Heart left ventricle (tissue), 16 donors: ENCODE measurements at regions not wholly inside any gene's neighbourhood (a gene's known extent, or its start where the extent isn't known, plus 50 kb on each side); places are given as distances from the start of the nearest gene placed in this dataset.

Source experiments
- ATAC-seq, 4 donors: fragments of 200-7000 bp; cut with Tn5 transposase; one replicate each; pipeline ENCODE4 v1.9.1; 2020 to 2022; ENCODE audit warnings: moderate library complexity in 4 of 4, mild to moderate bottlenecking in 3 of 4, moderate number of reproducible peaks in 1 of 4
- DNase-seq, 5 donors: peaks; one replicate each; pipeline ENCODE4 v3.0.0-alpha.2; 2020
- H3K27ac ChIP-seq, 12 donors: fragments of 200-600 bp; sonication (generic) in 4 of 12; one replicate each; pipeline versions ENCODE4 v1.5.0 to v1.8.0; 2016 to 2022; ENCODE audit warnings: mild to moderate bottlenecking in 2 of 12
- H3K27me3 ChIP-seq, 9 donors: fragments of 200-600 bp; sonication (generic) in 2 of 9; one replicate each; pipeline versions ENCODE4 v1.5.1 to v1.8.0; 2016 to 2022; ENCODE audit warnings: mild to moderate bottlenecking in 3 of 9
- H3K36me3 ChIP-seq, 9 donors: fragments of 200-600 bp; sonication (generic) in 2 of 9; one replicate each; pipeline versions ENCODE4 v1.5.0 to v1.8.0; 2018 to 2022; ENCODE audit warnings: mild to moderate bottlenecking in 2 of 9
- H3K4me1 ChIP-seq, 12 donors: fragments of 200-600 bp; sonication (generic) in 4 of 12; one replicate each; pipeline versions ENCODE4 v1.5.0 to v1.8.0; 2016 to 2022; ENCODE audit warnings: mild to moderate bottlenecking in 3 of 12
- H3K4me3 ChIP-seq, 12 donors: fragments of 200-600 bp; sonication (generic) in 4 of 12; one replicate each; pipeline versions ENCODE4 v1.5.0 to v1.8.0; 2017 to 2022; ENCODE audit warnings: mild to moderate bottlenecking in 9 of 12, moderate library complexity in 4 of 12
- H3K9me3 ChIP-seq, 12 donors: fragments of 200-600 bp; sonication (generic) in 4 of 12; one replicate each; pipeline versions ENCODE4 v1.5.0 to v1.8.0; 2016 to 2022; ENCODE audit warnings: mild to moderate bottlenecking in 1 of 12
- CTCF ChIP-seq, 12 donors: fragments of 200-600 bp; sonication (generic) in 4 of 12; IDR thresholded peaks; one replicate each; pipeline versions ENCODE4 v1.5.0 to v1.8.0; 2018 to 2022; ENCODE audit warnings: antibody characterized with exemption in 12 of 12, mild to moderate bottlenecking in 5 of 12
- POLR2A ChIP-seq, 2 donors: fragments of 450-650 bp; IDR thresholded peaks; one replicate each; pipeline ENCODE4 v1.6.1; 2017; ENCODE audit warnings: antibody characterized with exemption in 2 of 2, mild to moderate bottlenecking in 2 of 2, moderate library complexity in 2 of 2
- WGBS, 4 donors: extraction: QIAGEN DNeasy Blood & Tissue Kit in 2 of 4; methylation state at CpG; one replicate each; pipeline versions ENCODE4 v1.1.5 to v1.1.7; 2013 to 2018; 5-methylcytosine and 5-hydroxymethylcytosine counted together
- intact Hi-C, 10 donors: fragments of 100-400 bp; cut with DNase I; formaldehyde crosslinking; loops; one replicate each; pipeline versions ENCODE4 v1.11.1 to v1.14.2; 2022
- donor health status: ischemic (EF 13 %, LVEDD 7.1; RV severe dilation, severe dysfunction).
- donor health status: healthy with polysubstance abuse.
- donor health status: DM: no; HTN: yes; CAD: no.
- donor health status: DM: no; HTN: no; CAD: no.
- donor health status: ischemic (EF 25% LVEDD 6.9; RV normal size, moderate dysfunction).
- donor health status: ischemic (EF 25% LVEDD 5.7; RV mildly dilated, moderate dysfunction).
- donor health status: healthy.
- donor health status: DM: yes; HTN: yes; CAD: no.
- donor health status: ischemic (EF 35%, LVEDD 5.7; RV mildly dilated, moderate dysfunction).
- donor health status: nonischemic (EF 11% LVEDD 7.7; RV severe dilation, severe dysfunction).
- donor health status: DM: yes; HTN: yes; CAD: no.
- donor health status: PGD.
- donor health status: ischemic (EF 29% LVEDD 5.4; RV normal size, mild dysfunction).
- donor health status: nonischemic (EF 23%, LVEDD 6.1; RV moderate dilation, normal function).

- Histone ChIP-seq H3K27me3 (no peaks in the 10 kb centered on the region), H3K4me1 (no peaks in the 10 kb centered on the region), H3K27ac (no peak overlapping the region), H3K36me3 (no peaks in the 10 kb centered on the region), H3K9me3 (no peaks in the 10 kb centered on the region), H3K4me3 (no peak overlapping the region)
- TF ChIP-seq POLR2A (IDR thresholded peaks at IDR 0.05), result no peak
- no peak for TF ChIP-seq CTCF (IDR thresholded peaks at IDR 0.05)
- ATAC-seq (no peak), DNase-seq (no peak)
- 67 to 78% (median 75%) methylated on average over 3 of the region's 3 CpGs for WGBS, 4 donors
- intact Hi-C loops, result loop anchor here in 2 of 10 donors (10.0 kb wide), 2 partner anchors 75 to 85 kb away; no protein-coding TSS in a partner anchor
Observed at GRCh38 chr7:54249686-54250085, 292.5 kb upstream of the VSTM2A start.

GRCh38 chr7:54252256-54253035 is 289.7 kb upstream of the VSTM2A start:
- WGBS, 4 donors, result 63 to 77% (median 71%) methylated on average over 7 of the region's 7 CpGs
- ATAC-seq (no peak), DNase-seq (no peak)
- no peak overlapping the region for H3K27ac ChIP-seq
- no peaks in the 10 kb centered on the region for H3K27me3 ChIP-seq
- no peak overlapping the region for H3K4me3 ChIP-seq
- TF ChIP-seq CTCF (IDR thresholded peaks at IDR 0.05) (no peak), POLR2A (IDR thresholded peaks at IDR 0.05) (no peak)
- H3K36me3 ChIP-seq, result no peaks in the 10 kb centered on the region
- peaks cover 0 to 4% (median 0%) of the 10 kb centered on the region in 12 donors for H3K9me3 ChIP-seq
- H3K4me1 ChIP-seq, result no peaks in the 10 kb centered on the region
- intact Hi-C loops, result no loop called here

GRCh38 chr7:54253036-54253373 is 289.2 kb upstream of the VSTM2A start:
- no peaks in the 10 kb centered on the region for H3K4me1 ChIP-seq
- H3K27me3 ChIP-seq, result no peaks in the 10 kb centered on the region
- H3K4me3 ChIP-seq, result no peak overlapping the region
- intact Hi-C loops, result no loop called here
- DNase-seq (no peak), ATAC-seq (no peak)
- no peak overlapping the region for H3K27ac ChIP-seq
- WGBS, 4 donors, result 68 to 74% (median 71%) methylated on average over 5 of the region's 5 CpGs
- TF ChIP-seq CTCF (IDR thresholded peaks at IDR 0.05) (no peak), POLR2A (IDR thresholded peaks at IDR 0.05) (no peak)
- no peaks in the 10 kb centered on the region for H3K36me3 ChIP-seq
- peaks cover 0 to 7% (median 0%) of the 10 kb centered on the region in 12 donors for H3K9me3 ChIP-seq

GRCh38 chr7:54255242-54255641 is 286.9 kb upstream of the VSTM2A start:
- TF ChIP-seq CTCF (IDR thresholded peaks at IDR 0.05), result no peak
- no peak for TF ChIP-seq POLR2A (IDR thresholded peaks at IDR 0.05)
- ATAC-seq (no peak), DNase-seq (no peak)
- Histone ChIP-seq H3K36me3 (no peaks in the 10 kb centered on the region), H3K27ac (no peak overlapping the region), H3K27me3 (no peaks in the 10 kb centered on the region), H3K4me1 (no peaks in the 10 kb centered on the region), H3K9me3 (peaks cover 0 to 7% (median 0%) of the 10 kb centered on the region in 12 donors), H3K4me3 (no peak overlapping the region)
- intact Hi-C loops, result no loop called here
- WGBS, 4 donors, result 34 to 82% (median 53%) methylated on average over 1 of the region's 1 CpG
